ENCODE measurements at regions not wholly inside any gene's neighbourhood (a gene's known extent, or its start where the extent isn't known, plus 50 kb on each side); places are given as distances from the start of the nearest gene placed in this dataset.

DNA sequence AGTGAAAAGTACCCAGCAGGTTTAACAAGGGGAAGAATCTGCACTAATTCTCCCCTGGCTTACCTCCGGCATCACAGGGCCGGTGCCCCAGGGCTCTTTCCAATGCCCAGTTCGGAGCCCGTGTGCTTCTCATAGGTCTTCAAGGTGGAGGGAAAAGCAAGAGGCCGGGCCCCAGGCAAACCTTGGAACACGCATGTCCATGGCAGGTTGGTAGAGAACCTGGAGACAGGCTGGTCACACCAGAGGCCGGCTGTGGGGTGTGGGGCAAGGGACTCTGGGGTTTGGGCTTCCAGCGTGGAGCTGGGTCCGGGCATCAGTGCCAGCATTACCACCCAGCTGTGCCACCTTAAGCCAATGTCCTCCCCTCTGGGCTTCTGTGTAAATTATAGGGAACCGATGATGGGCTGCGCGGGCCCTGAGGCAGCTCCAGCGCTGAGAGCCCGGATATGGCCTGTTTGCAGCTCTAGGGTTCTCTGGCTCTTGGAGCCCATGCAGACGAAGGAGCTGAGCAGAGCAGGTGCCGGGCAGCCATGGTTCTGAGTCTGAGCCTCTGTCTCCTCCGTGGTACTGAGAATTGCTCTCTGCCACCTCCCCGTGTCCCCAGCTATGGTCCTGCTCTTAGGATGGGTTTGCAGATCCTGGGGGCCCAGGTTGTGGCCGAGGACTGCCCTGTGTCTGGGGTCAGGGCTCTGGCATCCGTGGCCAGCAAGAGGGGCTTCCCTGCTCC, 197.0 kb upstream of the C14orf180 start:
- in situ Hi-C loops (cut with MboI): no loop called here
- peaks cover 0 to 37% of the 10 kb centered on the region in 2 experiments; a peak in 2 of 5 replicates for H3K27me3 ChIP-seq (ENCODE audit: control insufficient read depth in 2 of 2, insufficient read depth in 2 of 2, low read length in 2 of 2)
- CTCF ChIA-PET (ENCODE audit: low intra/inter-chr PET ratio): no interaction called here

More for the DNA sequence above, 197.0 kb upstream of the C14orf180 start:
- no peak for DNase-seq (ENCODE audit: extremely low read depth in 1 of 4, low spot score in 3 of 4)
- no peaks in the 10 kb centered on the region for H3K36me3 ChIP-seq (ENCODE audit: control insufficient read depth, insufficient read depth, low read length)
- TF ChIP-seq, protein P1, sequence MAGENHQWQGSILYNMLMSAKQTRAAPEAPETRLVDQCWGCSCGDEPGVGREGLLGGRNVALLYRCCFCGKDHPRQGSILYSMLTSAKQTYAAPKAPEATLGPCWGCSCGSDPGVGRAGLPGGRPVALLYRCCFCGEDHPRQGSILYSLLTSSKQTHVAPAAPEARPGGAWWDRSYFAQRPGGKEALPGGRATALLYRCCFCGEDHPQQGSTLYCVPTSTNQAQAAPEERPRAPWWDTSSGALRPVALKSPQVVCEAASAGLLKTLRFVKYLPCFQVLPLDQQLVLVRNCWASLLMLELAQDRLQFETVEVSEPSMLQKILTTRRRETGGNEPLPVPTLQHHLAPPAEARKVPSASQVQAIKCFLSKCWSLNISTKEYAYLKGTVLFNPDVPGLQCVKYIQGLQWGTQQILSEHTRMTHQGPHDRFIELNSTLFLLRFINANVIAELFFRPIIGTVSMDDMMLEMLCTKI (IDR thresholded peaks at IDR 0.05; ENCODE audit: partially characterized antibody): no peak
- no peak for TF ChIP-seq MEF2D (tag; conservative IDR thresholded peaks at IDR 0.05; ENCODE audit: low read depth)
- TF ChIP-seq NEUROD1 (IDR thresholded peaks at IDR 0.05; ENCODE audit: borderline replicate concordance, low read depth, low read length, partially characterized antibody): no peak
- no peak for TF ChIP-seq ZNF212 (CRISPR knock-in tag; IDR thresholded peaks at IDR 0.05)
- no peak for TF ChIP-seq SMAD4 (CRISPR knock-in tag; conservative IDR thresholded peaks at IDR 0.05)
- no peak for TF ChIP-seq ZNF644 (tag; IDR thresholded peaks at IDR 0.05; ENCODE audit: low read depth)
- TF ChIP-seq SMC3 (conservative IDR thresholded peaks at IDR 0.05; ENCODE audit: insufficient read depth, low read depth, low read length): no peak
- TF ChIP-seq, protein P2, sequence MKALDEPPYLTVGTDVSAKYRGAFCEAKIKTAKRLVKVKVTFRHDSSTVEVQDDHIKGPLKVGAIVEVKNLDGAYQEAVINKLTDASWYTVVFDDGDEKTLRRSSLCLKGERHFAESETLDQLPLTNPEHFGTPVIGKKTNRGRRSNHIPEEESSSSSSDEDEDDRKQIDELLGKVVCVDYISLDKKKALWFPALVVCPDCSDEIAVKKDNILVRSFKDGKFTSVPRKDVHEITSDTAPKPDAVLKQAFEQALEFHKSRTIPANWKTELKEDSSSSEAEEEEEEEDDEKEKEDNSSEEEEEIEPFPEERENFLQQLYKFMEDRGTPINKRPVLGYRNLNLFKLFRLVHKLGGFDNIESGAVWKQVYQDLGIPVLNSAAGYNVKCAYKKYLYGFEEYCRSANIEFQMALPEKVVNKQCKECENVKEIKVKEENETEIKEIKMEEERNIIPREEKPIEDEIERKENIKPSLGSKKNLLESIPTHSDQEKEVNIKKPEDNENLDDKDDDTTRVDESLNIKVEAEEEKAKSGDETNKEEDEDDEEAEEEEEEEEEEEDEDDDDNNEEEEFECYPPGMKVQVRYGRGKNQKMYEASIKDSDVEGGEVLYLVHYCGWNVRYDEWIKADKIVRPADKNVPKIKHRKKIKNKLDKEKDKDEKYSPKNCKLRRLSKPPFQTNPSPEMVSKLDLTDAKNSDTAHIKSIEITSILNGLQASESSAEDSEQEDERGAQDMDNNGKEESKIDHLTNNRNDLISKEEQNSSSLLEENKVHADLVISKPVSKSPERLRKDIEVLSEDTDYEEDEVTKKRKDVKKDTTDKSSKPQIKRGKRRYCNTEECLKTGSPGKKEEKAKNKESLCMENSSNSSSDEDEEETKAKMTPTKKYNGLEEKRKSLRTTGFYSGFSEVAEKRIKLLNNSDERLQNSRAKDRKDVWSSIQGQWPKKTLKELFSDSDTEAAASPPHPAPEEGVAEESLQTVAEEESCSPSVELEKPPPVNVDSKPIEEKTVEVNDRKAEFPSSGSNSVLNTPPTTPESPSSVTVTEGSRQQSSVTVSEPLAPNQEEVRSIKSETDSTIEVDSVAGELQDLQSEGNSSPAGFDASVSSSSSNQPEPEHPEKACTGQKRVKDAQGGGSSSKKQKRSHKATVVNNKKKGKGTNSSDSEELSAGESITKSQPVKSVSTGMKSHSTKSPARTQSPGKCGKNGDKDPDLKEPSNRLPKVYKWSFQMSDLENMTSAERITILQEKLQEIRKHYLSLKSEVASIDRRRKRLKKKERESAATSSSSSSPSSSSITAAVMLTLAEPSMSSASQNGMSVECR (CRISPR knock-in tag; IDR thresholded peaks at IDR 0.05): no peak
- TF ChIP-seq BCOR (IDR thresholded peaks at IDR 0.05): no peak
- TF ChIP-seq ZNF263 (CRISPR knock-in tag; IDR thresholded peaks at IDR 0.05; ENCODE audit: borderline replicate concordance): no peak
- H3K9me1 ChIP-seq (ENCODE audit: control insufficient read depth, insufficient read depth, low read length): no peaks in the 10 kb centered on the region
- WGBS (ENCODE audit: insufficient coverage, low coverage, missing lambda C conversion rate): 2% methylated on average over 15 of the region's 20 CpGs
- no peaks in the 10 kb centered on the region for H4K20me1 ChIP-seq (replicated peaks; ENCODE audit: control insufficient read depth, insufficient read depth, low read length)
- BruUV-seq (replicated peaks): no TSS peak
- no peak for ATAC-seq
- POLR2A ChIA-PET: interaction anchor here (0.6 kb wide), 1 partner anchor 143 kb away, joined by 3 read pairs; no protein-coding TSS in a partner anchor
- H2AFZ ChIP-seq (ENCODE audit: low read depth, low read length): no peak overlapping the region
- H3K9ac ChIP-seq (ENCODE audit: insufficient read depth in 1 of 2, low read depth in 2 of 2, low read length in 2 of 2): no peak overlapping the region
- H3K4me2 ChIP-seq (ENCODE audit: insufficient read depth, low read length): no peak overlapping the region
- no peaks in the 10 kb centered on the region for H3K79me2 ChIP-seq (ENCODE audit: control insufficient read depth, insufficient read depth, low read length)
- H3K4me1 ChIP-seq (replicated peaks in 1 of 2; ENCODE audit: control insufficient read depth in 2 of 2, insufficient read depth in 2 of 2, low read length in 2 of 2): peaks cover 0 to 5% of the 10 kb centered on the region in 2 experiments; a peak in 1 of 5 replicates
- H3K4me3 ChIP-seq: no peak overlapping the region
- no peak overlapping the region for H3K27ac ChIP-seq (ENCODE audit: extremely low read depth, low read depth, low read length)
- no peak for FAIRE-seq
- intact Hi-C loops (cut with micrococcal nuclease): no loop called here
- no peaks in the 10 kb centered on the region for H3K9me3 ChIP-seq (replicated peaks; ENCODE audit: control insufficient read depth, insufficient read depth, low read depth, low read length)

All from K562 (cell line).